ENCODE measurements at regions not wholly inside any gene's neighbourhood (a gene's known extent, or its start where the extent isn't known, plus 50 kb on each side); places are given as distances from the start of the nearest gene placed in this dataset.

- TF ChIP-seq CTCF (IDR thresholded peaks at IDR 0.05), result no peak
- no peak for TF ChIP-seq POLR2A (IDR thresholded peaks at IDR 0.05)
Observed at GRCh38 chr2:63697160-63697559, 108.4 kb downstream of the MDH1 start.
